Upper lobe of left lung (tissue), 6 donors: ENCODE measurements at regions not wholly inside any gene's neighbourhood (a gene's known extent, or its start where the extent isn't known, plus 50 kb on each side); places are given as distances from the start of the nearest gene placed in this dataset.

Source experiments
- ATAC-seq, 2 donors: fragments of 200-7000 bp; cut with Tn5 transposase; one replicate each; pipeline ENCODE4 v1.9.1; 2022; ENCODE audit warnings: mild to moderate bottlenecking in 2 of 2, moderate library complexity in 2 of 2; ENCODE audit not compliant: low FRiP score in 2 of 2
- DNase-seq, 2 donors: peaks; one replicate each; pipeline ENCODE4 v3.0.0-alpha.2; 2019 to 2020
- H3K27ac ChIP-seq, 4 donors: fragments of 200-600 bp; sonication (generic); one replicate each; pipeline ENCODE4 v1.5.1; 2016 to 2019
- H3K27me3 ChIP-seq, 4 donors: fragments of 200-600 bp; sonication (generic); one replicate each; pipeline ENCODE4 v1.5.1; 2017 to 2019
- H3K36me3 ChIP-seq, 4 donors: fragments of 200-600 bp; sonication (generic); one replicate each; pipeline ENCODE4 v1.5.1; 2016 to 2019
- H3K4me1 ChIP-seq, 4 donors: fragments of 200-600 bp; sonication (generic); one replicate each; pipeline ENCODE4 v1.5.1; 2018 to 2019
- H3K4me3 ChIP-seq, 4 donors: fragments of 200-600 bp; sonication (generic); one replicate each; pipeline ENCODE4 v1.5.1; 2017 to 2019; ENCODE audit warnings: mild to moderate bottlenecking in 2 of 4, moderate library complexity in 1 of 4
- H3K9me3 ChIP-seq, 4 donors: fragments of 200-600 bp; sonication (generic); one replicate each; pipeline ENCODE4 v1.5.1; 2018 to 2019
- EP300 ChIP-seq, 4 donors: sonication (generic); formaldehyde crosslinking; IDR thresholded peaks; one replicate each; pipeline ENCODE4 v1.5.1; 2017; ENCODE audit warnings: antibody characterized with exemption in 4 of 4, control low read depth in 2 of 4
- POLR2A ChIP-seq, 4 donors: fragments of 450-650 bp; IDR thresholded peaks; one replicate each; pipeline ENCODE4 v1.5.1; 2016 to 2017; ENCODE audit warnings: antibody characterized with exemption in 4 of 4, mild to moderate bottlenecking in 2 of 4
- POLR2AphosphoS5 ChIP-seq, 2 donors: sonication (generic); formaldehyde crosslinking; IDR thresholded peaks; one replicate each; pipeline ENCODE4 v1.5.1; 2017; ENCODE audit warnings: antibody characterized with exemption in 2 of 2
- WGBS, 2 donors: methylation state at CpG; one replicate each; pipeline ENCODE4 v1.1.5; 2017 to 2018; 5-methylcytosine and 5-hydroxymethylcytosine counted together
- TF ChIP-seq, protein P1 (sequence below), 6 experiments: fragments of 450-650 bp in 4 of 6; fragments of 200-600 bp in 2 of 6; sonication (generic) in 2 of 6; IDR thresholded peaks; one replicate each; pipeline ENCODE4 v1.5.1; 2016 to 2019; ENCODE audit warnings: antibody characterized with exemption in 6 of 6
- donor health status: DM: no; HTN: no; CAD: no; lungs with moderate emphysema.
- donor health status: DM: no; HTN: yes; CAD: no; lungs with severe emphysema.

GRCh38 chr13:40056898-40057619 is 401.6 kb downstream of the COG6 start:
- DNase-seq (no peak), ATAC-seq (no peak)
- H3K9me3 ChIP-seq = no peaks in the 10 kb centered on the region
- no peak overlapping the region for H3K4me3 ChIP-seq
- no peak overlapping the region for H3K27ac ChIP-seq
- WGBS, 2 donors = 67 to 93% methylated on average over 4 of the region's 4 CpGs
- no peaks in the 10 kb centered on the region for H3K27me3 ChIP-seq
- no peaks in the 10 kb centered on the region for H3K36me3 ChIP-seq
- TF ChIP-seq EP300 (IDR thresholded peaks at IDR 0.05) = no peak
- TF ChIP-seq POLR2AphosphoS5 (IDR thresholded peaks at IDR 0.05) = no peak
- TF ChIP-seq, protein P1, sequence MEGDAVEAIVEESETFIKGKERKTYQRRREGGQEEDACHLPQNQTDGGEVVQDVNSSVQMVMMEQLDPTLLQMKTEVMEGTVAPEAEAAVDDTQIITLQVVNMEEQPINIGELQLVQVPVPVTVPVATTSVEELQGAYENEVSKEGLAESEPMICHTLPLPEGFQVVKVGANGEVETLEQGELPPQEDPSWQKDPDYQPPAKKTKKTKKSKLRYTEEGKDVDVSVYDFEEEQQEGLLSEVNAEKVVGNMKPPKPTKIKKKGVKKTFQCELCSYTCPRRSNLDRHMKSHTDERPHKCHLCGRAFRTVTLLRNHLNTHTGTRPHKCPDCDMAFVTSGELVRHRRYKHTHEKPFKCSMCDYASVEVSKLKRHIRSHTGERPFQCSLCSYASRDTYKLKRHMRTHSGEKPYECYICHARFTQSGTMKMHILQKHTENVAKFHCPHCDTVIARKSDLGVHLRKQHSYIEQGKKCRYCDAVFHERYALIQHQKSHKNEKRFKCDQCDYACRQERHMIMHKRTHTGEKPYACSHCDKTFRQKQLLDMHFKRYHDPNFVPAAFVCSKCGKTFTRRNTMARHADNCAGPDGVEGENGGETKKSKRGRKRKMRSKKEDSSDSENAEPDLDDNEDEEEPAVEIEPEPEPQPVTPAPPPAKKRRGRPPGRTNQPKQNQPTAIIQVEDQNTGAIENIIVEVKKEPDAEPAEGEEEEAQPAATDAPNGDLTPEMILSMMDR (IDR thresholded peaks at IDR 0.05) = no peak
- no peak for TF ChIP-seq POLR2A (IDR thresholded peaks at IDR 0.05)
- no peaks in the 10 kb centered on the region for H3K4me1 ChIP-seq

- Histone ChIP-seq H3K27me3 (no peaks in the 10 kb centered on the region), H3K4me3 (no peak overlapping the region), H3K36me3 (no peaks in the 10 kb centered on the region), H3K9me3 (no peaks in the 10 kb centered on the region), H3K27ac (no peak overlapping the region), H3K4me1 (no peaks in the 10 kb centered on the region)
- TF ChIP-seq EP300 (IDR thresholded peaks at IDR 0.05) = no peak
- TF ChIP-seq, protein P1 (IDR thresholded peaks at IDR 0.05) = no peak
- no peak for TF ChIP-seq POLR2AphosphoS5 (IDR thresholded peaks at IDR 0.05)
- TF ChIP-seq POLR2A (IDR thresholded peaks at IDR 0.05) = no peak
- 88 to 89% methylated on average over 3 of the region's 3 CpGs for WGBS, 2 donors
- no peak for ATAC-seq
- no peak for DNase-seq
Measured at GRCh38 chr13:40058757-40059236, 403.3 kb downstream of the COG6 start.

GRCh38 chr13:40059540-40060232 is 404.2 kb downstream of the COG6 start:
- TF ChIP-seq, protein P1 (IDR thresholded peaks at IDR 0.05) = no peak
- no peak for TF ChIP-seq EP300 (IDR thresholded peaks at IDR 0.05)
- TF ChIP-seq POLR2A (IDR thresholded peaks at IDR 0.05) = no peak
- no peak for TF ChIP-seq POLR2AphosphoS5 (IDR thresholded peaks at IDR 0.05)
- Histone ChIP-seq H3K4me1 (no peaks in the 10 kb centered on the region), H3K9me3 (no peaks in the 10 kb centered on the region), H3K4me3 (no peak overlapping the region), H3K36me3 (no peaks in the 10 kb centered on the region), H3K27me3 (no peaks in the 10 kb centered on the region), H3K27ac (no peak overlapping the region)
- WGBS, 2 donors = 69 to 72% methylated on average over 8 of the region's 8 CpGs
- peak in 1 of 2 donors; percentile 40 for ATAC-seq
- no peak for DNase-seq

DNA sequence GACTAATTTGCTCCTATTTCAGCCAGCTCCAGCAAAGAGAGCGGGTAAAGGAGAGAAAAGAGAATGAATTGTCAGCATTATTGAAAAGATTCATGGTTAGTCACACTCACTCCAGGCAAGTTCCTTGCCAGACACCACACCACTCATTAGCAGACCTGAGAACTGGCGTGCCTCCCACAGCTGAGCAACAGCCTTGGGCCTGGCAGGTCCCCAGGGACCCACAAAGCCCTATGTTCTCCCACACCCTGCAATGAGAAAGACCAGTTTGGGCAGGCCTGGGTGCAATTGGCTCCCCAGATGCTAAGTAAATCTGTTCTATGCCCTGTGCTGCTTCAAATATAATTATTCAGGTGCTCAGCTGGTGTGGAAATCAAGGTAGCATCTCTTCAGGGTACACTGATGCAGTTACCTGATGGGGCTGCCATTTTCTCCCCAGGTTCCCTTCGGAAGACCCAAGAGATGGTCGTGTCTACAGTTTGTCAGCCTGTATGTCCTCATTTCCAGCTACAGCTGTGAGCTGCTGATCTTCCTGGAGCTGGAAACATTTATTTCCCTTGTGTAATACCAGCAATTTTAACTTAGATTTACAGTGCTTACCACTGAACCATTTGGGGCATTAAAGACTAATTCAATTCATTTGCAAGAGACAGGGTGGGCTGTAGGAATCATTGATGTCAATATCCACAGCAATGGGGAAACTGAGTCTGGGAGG is 405.0 kb downstream of the COG6 start:
- no peaks in the 10 kb centered on the region for H3K9me3 ChIP-seq
- H3K27me3 ChIP-seq = no peaks in the 10 kb centered on the region
- 86 to 87% methylated on average over 4 of the region's 4 CpGs for WGBS, 2 donors
- TF ChIP-seq POLR2A (IDR thresholded peaks at IDR 0.05) (no peak), POLR2AphosphoS5 (IDR thresholded peaks at IDR 0.05) (no peak), EP300 (IDR thresholded peaks at IDR 0.05) (no peak)
- TF ChIP-seq, protein P1 (IDR thresholded peaks at IDR 0.05) = no peak
- no peak for DNase-seq
- peak in 1 of 2 donors; percentile 68 for ATAC-seq
- no peaks in the 10 kb centered on the region for H3K4me1 ChIP-seq
- no peak overlapping the region for H3K27ac ChIP-seq
- H3K36me3 ChIP-seq = no peaks in the 10 kb centered on the region
- no peak overlapping the region for H3K4me3 ChIP-seq
